PC-9 (cell line): ENCODE measurements at regions not wholly inside any gene's neighbourhood (a gene's known extent, or its start where the extent isn't known, plus 50 kb on each side); places are given as distances from the start of the nearest gene placed in this dataset.

Source experiments
- BruUV-seq: library from RNA; stranded (reverse); fragments of 400-500 nt; replicated peaks from 2 replicates; lab custom pipeline; 2021; lab: Mats Ljungman, UMichigan
- CTCF ChIA-PET: fragments of 300-600 bp; sonication (Branson Sonifier 250); formaldehyde crosslinking; loops from one replicate; lab custom pipeline; 2022; ENCODE audit warnings: antibody characterized with exemption; lab: Charles Lee
- POLR2A ChIA-PET: fragments of 300-600 bp; sonication (Branson Sonifier 250); formaldehyde crosslinking; loops from one replicate; lab custom pipeline; 2022; ENCODE audit warnings: antibody characterized with exemption; ENCODE audit not compliant: unreplicated experiment; lab: Charles Lee
- DNase-seq, 2 experiments: peaks; one replicate each; pipeline versions ENCODE4 v3.0.0 to v3.0.0-alpha.2; 2015 to 2022; ENCODE audit warnings: mixed read lengths in 1 of 2
- H2AFZ ChIP-seq: fragments of 200-600 bp; sonication (generic); 2 replicates; pipeline ENCODE4 v1.8.1; 2017; ENCODE audit warnings: antibody characterized with exemption
- H3F3A ChIP-seq: fragments of 200-600 bp; sonication (generic); 2 replicates; pipeline ENCODE4 v1.8.1; 2017; ENCODE audit warnings: antibody characterized with exemption, mild to moderate bottlenecking, low read depth; ENCODE audit not compliant: insufficient read depth
- H3K27ac ChIP-seq: fragments of 200-600 bp; sonication (generic); 2 replicates; pipeline ENCODE4 v1.6.1; 2016; ENCODE audit warnings: mixed run types
- H3K27me3 ChIP-seq: fragments of 200-600 bp; sonication (generic); 2 replicates; pipeline ENCODE4 v1.6.1; 2016; ENCODE audit warnings: low read depth, mixed run types; ENCODE audit not compliant: insufficient read depth
- H3K36me3 ChIP-seq: fragments of 200-600 bp; sonication (generic); 2 replicates; pipeline ENCODE4 v1.6.1; 2016; ENCODE audit warnings: low read depth, mixed run types
- H3K4me1 ChIP-seq: fragments of 200-600 bp; sonication (generic); replicated peaks from 2 replicates; pipeline ENCODE4 v1.6.1; 2016; ENCODE audit warnings: mixed run types; ENCODE audit not compliant: insufficient read depth
- H3K4me2 ChIP-seq: fragments of 200-600 bp; sonication (generic); 2 replicates; pipeline ENCODE4 v1.6.1; 2017; ENCODE audit warnings: mixed run types
- H3K4me3 ChIP-seq: fragments of 200-600 bp; sonication (generic); 2 replicates; pipeline ENCODE4 v1.6.1; 2016; ENCODE audit warnings: mixed run types
- H3K79me2 ChIP-seq: fragments of 200-600 bp; sonication (generic); 2 replicates; pipeline ENCODE4 v1.6.1; 2017; ENCODE audit warnings: low read depth, mixed run types
- H3K9me2 ChIP-seq: fragments of 200-600 bp; sonication (generic); 2 replicates; pipeline ENCODE4 v1.8.1; 2017; ENCODE audit warnings: mild to moderate bottlenecking; ENCODE audit not compliant: insufficient read depth
- H3K9me3 ChIP-seq: fragments of 200-600 bp; sonication (generic); 2 replicates; pipeline ENCODE4 v1.8.1; 2016; ENCODE audit warnings: low read depth; ENCODE audit not compliant: insufficient read depth
- H4K20me1 ChIP-seq: fragments of 200-600 bp; sonication (generic); 2 replicates; pipeline ENCODE4 v1.8.1; 2017; ENCODE audit not compliant: insufficient read depth
- CTCF ChIP-seq: fragments of 200-600 bp; sonication (generic); conservative IDR thresholded peaks from 2 replicates; pipeline ENCODE4 v1.6.1; 2017; ENCODE audit warnings: mixed run types, antibody characterized with exemption, mild to moderate bottlenecking, moderate library complexity
- EZH2 ChIP-seq: fragments of 200-600 bp; sonication (generic); IDR thresholded peaks from 2 replicates; pipeline ENCODE4 v1.8.0; 2017; ENCODE audit warnings: antibody characterized with exemption, low read depth
- intact Hi-C: fragments of 100-400 bp; cut with micrococcal nuclease; formaldehyde crosslinking; loops from one replicate; pipeline ENCODE4 v1.10.0; 2022; ENCODE audit not compliant: unreplicated experiment

DNA sequence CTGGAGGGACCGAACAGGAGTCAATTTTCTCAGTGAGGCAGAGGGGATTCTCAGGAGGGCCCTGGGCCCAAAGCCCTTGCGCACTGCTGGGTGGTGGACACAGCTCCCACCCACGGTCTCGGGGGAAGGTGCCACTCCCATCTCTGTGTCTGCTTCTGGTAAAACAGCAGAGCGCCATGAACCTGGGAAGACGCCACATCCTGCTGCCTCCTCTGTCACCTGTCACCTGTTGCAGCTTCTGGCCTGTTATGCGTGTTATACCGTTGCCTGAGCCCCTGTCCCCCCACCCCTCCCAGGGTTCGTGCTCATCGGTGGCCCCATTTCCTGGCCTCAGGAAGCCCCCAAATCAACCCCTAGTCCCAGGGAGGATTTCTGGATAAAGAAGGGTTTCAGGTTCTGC is 125.8 kb upstream of the AJAP1 start:
- BruUV-seq: no TSS peak
- no peaks in the 10 kb centered on the region for H3K4me1 ChIP-seq
- intact Hi-C loops: no loop called here
- DNase-seq: no peak
- ChIA-PET POLR2A (no interaction called here), CTCF (no interaction called here)
- no peak overlapping the region for H3K4me2 ChIP-seq
- no peak overlapping the region for H3K4me3 ChIP-seq
- no peaks in the 10 kb centered on the region for H3K36me3 ChIP-seq
- H3K9me2 ChIP-seq: no peaks in the 10 kb centered on the region
- H3K27me3 ChIP-seq: peaks cover 17% of the 10 kb centered on the region; the same call in 1 of the 2 replicates
- H3K79me2 ChIP-seq: no peaks in the 10 kb centered on the region
- no peak overlapping the region for H3K27ac ChIP-seq
- no peak overlapping the region for H2AFZ ChIP-seq
- H3K9me3 ChIP-seq: no peaks in the 10 kb centered on the region
- no peaks in the 10 kb centered on the region for H3F3A ChIP-seq
- no peak for TF ChIP-seq EZH2
- no peaks in the 10 kb centered on the region for H4K20me1 ChIP-seq

GRCh38 chr1:4529446-4530165 is 124.8 kb upstream of the AJAP1 start:
- ChIA-PET CTCF (no interaction called here), POLR2A (no interaction called here)
- Histone ChIP-seq H3K27me3 (peaks cover 17% of the 10 kb centered on the region; the same call in 1 of the 2 replicates), H4K20me1 (no peaks in the 10 kb centered on the region), H3F3A (no peaks in the 10 kb centered on the region), H3K36me3 (no peaks in the 10 kb centered on the region), H3K4me2 (no peak overlapping the region), H3K9me3 (no peaks in the 10 kb centered on the region), H2AFZ (no peak overlapping the region), H3K79me2 (no peaks in the 10 kb centered on the region), H3K9me2 (no peaks in the 10 kb centered on the region), H3K27ac (no peak overlapping the region), H3K4me3 (no peak overlapping the region), H3K4me1 (no peaks in the 10 kb centered on the region)
- intact Hi-C loops: no loop called here
- no TSS peak for BruUV-seq
- DNase-seq: no peak
- TF ChIP-seq EZH2 (no peak), CTCF (no peak)

- BruUV-seq: no TSS peak
- Histone ChIP-seq H3K4me2 (no peak overlapping the region), H3K27ac (no peak overlapping the region), H3F3A (no peaks in the 10 kb centered on the region), H3K9me2 (no peaks in the 10 kb centered on the region), H3K4me3 (no peak overlapping the region), H3K79me2 (no peaks in the 10 kb centered on the region), H3K4me1 (no peaks in the 10 kb centered on the region), H2AFZ (no peak overlapping the region), H4K20me1 (no peaks in the 10 kb centered on the region), H3K9me3 (no peaks in the 10 kb centered on the region), H3K36me3 (no peaks in the 10 kb centered on the region), H3K27me3 (peaks cover 17% of the 10 kb centered on the region; the same call in 1 of the 2 replicates)
- TF ChIP-seq EZH2: no peak
- TF ChIP-seq CTCF: no peak
- ChIA-PET CTCF (no interaction called here), POLR2A (no interaction called here)
- intact Hi-C loops: no loop called here
- DNase-seq: no peak
These were observed 124.1 kb upstream of the AJAP1 start for GRCh38 chr1:4530166-4530785.
